ENCODE measurements at regions not wholly inside any gene's neighbourhood (a gene's known extent, or its start where the extent isn't known, plus 50 kb on each side); places are given as distances from the start of the nearest gene placed in this dataset.

GRCh38 chr1:239635276-239635675 is 248.9 kb downstream of the CHRM3 start:
- no peak for TF ChIP-seq EP300 (IDR thresholded peaks at IDR 0.05)
- TF ChIP-seq POLR2A (IDR thresholded peaks at IDR 0.05) = no peak
- TF ChIP-seq POLR2AphosphoS5 (IDR thresholded peaks at IDR 0.05) = no peak
- no peak for TF ChIP-seq CTCF (IDR thresholded peaks at IDR 0.05)
- no peak for ATAC-seq (ENCODE audit: low FRiP score in 2 of 2)
- Histone ChIP-seq H3K4me3 (no peak overlapping the region), H3K4me1 (no peaks in the 10 kb centered on the region), H3K9me3 (no peaks in the 10 kb centered on the region), H3K27ac (no peak overlapping the region), H3K36me3 (no peaks in the 10 kb centered on the region), H3K27me3 (no peaks in the 10 kb centered on the region)
- no peak for DNase-seq
- WGBS, 2 donors = 46 to 85% methylated on average over 2 of the region's 2 CpGs

GRCh38 chr1:239636347-239636746 is 250.0 kb downstream of the CHRM3 start:
- no peaks in the 10 kb centered on the region for H3K9me3 ChIP-seq
- no peaks in the 10 kb centered on the region for H3K4me1 ChIP-seq
- H3K27ac ChIP-seq = no peak overlapping the region
- TF ChIP-seq CTCF (IDR thresholded peaks at IDR 0.05) (no peak), POLR2A (IDR thresholded peaks at IDR 0.05) (no peak), POLR2AphosphoS5 (IDR thresholded peaks at IDR 0.05) (no peak), EP300 (IDR thresholded peaks at IDR 0.05) (no peak)
- no peaks in the 10 kb centered on the region for H3K27me3 ChIP-seq
- DNase-seq (no peak), ATAC-seq (ENCODE audit: low FRiP score in 2 of 2) (no peak)
- no peaks in the 10 kb centered on the region for H3K36me3 ChIP-seq
- H3K4me3 ChIP-seq = no peak overlapping the region
- WGBS, 2 donors = 20 to 27% methylated on average over 3 of the region's 3 CpGs

- no peaks in the 10 kb centered on the region for H3K4me1 ChIP-seq
- H3K27ac ChIP-seq = no peak overlapping the region
- no peaks in the 10 kb centered on the region for H3K36me3 ChIP-seq
- H3K27me3 ChIP-seq = no peaks in the 10 kb centered on the region
- no peak overlapping the region for H3K4me3 ChIP-seq
- DNase-seq (no peak), ATAC-seq (ENCODE audit: low FRiP score in 2 of 2) (no peak)
- TF ChIP-seq POLR2AphosphoS5 (IDR thresholded peaks at IDR 0.05) = no peak
- 93% methylated on average over 3 of the region's 3 CpGs for WGBS, 2 donors
- H3K9me3 ChIP-seq = no peaks in the 10 kb centered on the region
These were observed 258.2 kb downstream of the CHRM3 start for GRCh38 chr1:239644604-239645003.

- no peaks in the 10 kb centered on the region for H3K9me3 ChIP-seq
- TF ChIP-seq POLR2AphosphoS5 (IDR thresholded peaks at IDR 0.05) (no peak), POLR2A (IDR thresholded peaks at IDR 0.05) (no peak), EP300 (IDR thresholded peaks at IDR 0.05) (no peak), CTCF (IDR thresholded peaks at IDR 0.05) (no peak)
- 92 to 96% methylated on average over 3 of the region's 3 CpGs for WGBS, 2 donors
- no peak overlapping the region for H3K4me3 ChIP-seq
- ATAC-seq (ENCODE audit: low FRiP score in 2 of 2) (no peak), DNase-seq (no peak)
- H3K36me3 ChIP-seq = no peaks in the 10 kb centered on the region
- H3K4me1 ChIP-seq = no peaks in the 10 kb centered on the region
- no peaks in the 10 kb centered on the region for H3K27me3 ChIP-seq
- no peak overlapping the region for H3K27ac ChIP-seq
These were observed 260.7 kb downstream of the CHRM3 start for GRCh38 chr1:239647045-239647444.

GRCh38 chr1:239647964-239648632 is 261.7 kb downstream of the CHRM3 start:
- WGBS, 2 donors = 86 to 90% methylated on average over 2 of the region's 2 CpGs
- no peaks in the 10 kb centered on the region for H3K9me3 ChIP-seq
- no peaks in the 10 kb centered on the region for H3K4me1 ChIP-seq
- H3K27me3 ChIP-seq = no peaks in the 10 kb centered on the region
- ATAC-seq (ENCODE audit: low FRiP score in 2 of 2) = no peak
- H3K27ac ChIP-seq = no peak overlapping the region
- no peak for DNase-seq
- no peaks in the 10 kb centered on the region for H3K36me3 ChIP-seq
- TF ChIP-seq CTCF (IDR thresholded peaks at IDR 0.05) (no peak), POLR2A (IDR thresholded peaks at IDR 0.05) (no peak), POLR2AphosphoS5 (IDR thresholded peaks at IDR 0.05) (no peak), EP300 (IDR thresholded peaks at IDR 0.05) (no peak)
- H3K4me3 ChIP-seq = no peak overlapping the region
